ENCODE measurements at regions not wholly inside any gene's neighbourhood (a gene's known extent, or its start where the extent isn't known, plus 50 kb on each side); places are given as distances from the start of the nearest gene placed in this dataset.
A peak's percentile ranks its signal among the peaks of the same experiment; 100 is the strongest.

DNA sequence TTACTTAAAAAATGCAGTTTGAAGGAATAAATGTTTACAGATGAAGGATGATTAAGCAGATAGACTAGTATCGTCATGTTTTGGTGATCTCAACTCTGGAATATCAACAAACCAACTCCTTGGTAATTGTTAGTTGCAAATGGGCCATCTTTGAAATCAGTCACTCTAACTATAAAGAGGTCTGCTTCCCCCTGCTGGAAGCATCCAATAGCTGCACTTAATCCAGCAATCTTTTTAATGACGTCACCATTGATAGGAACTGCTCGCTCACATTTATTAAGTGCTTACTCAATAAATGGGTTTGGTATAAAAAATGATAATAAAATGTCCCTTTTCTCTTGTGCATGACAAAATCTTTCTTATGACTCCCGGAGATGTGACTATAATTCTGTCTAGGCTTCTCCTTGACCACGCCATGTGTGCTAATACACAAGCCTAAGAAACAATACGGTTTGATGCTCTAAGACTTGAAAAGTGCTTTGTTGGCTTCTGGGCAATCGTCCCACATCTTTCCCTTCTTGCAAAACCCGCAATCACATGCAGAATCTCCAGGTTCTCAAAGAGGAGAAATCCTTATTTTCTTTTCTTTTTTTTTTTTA, 227.6 kb upstream of the POU1F1 start:
- Histone ChIP-seq H3K4me3 (ENCODE audit: low read length, poor library complexity, severe bottlenecking) (no peak overlapping the region), H2AFZ (ENCODE audit: low read length) (no peak overlapping the region), H4K20me1 (ENCODE audit: insufficient read depth, low read length, poor library complexity, severe bottlenecking) (no peaks in the 10 kb centered on the region), H3F3A (ENCODE audit: low read depth) (no peaks in the 10 kb centered on the region), H3K27me3 (ENCODE audit: insufficient read depth, low read length, poor library complexity, severe bottlenecking) (no peaks in the 10 kb centered on the region), H3K4me2 (ENCODE audit: low read depth, low read length, poor library complexity, severe bottlenecking) (no peak overlapping the region), H3K9ac (ENCODE audit: low read depth, low read length, poor library complexity, severe bottlenecking) (no peak overlapping the region), H3K9me2 (replicated peaks; ENCODE audit: low read depth, low read length) (no peaks in the 10 kb centered on the region), H3K79me2 (ENCODE audit: insufficient read depth, low read length) (no peaks in the 10 kb centered on the region), H3K36me3 (ENCODE audit: insufficient read depth, low read length) (no peaks in the 10 kb centered on the region), H3K9me3 (ENCODE audit: insufficient read depth, low read depth, low read length) (no peaks in the 10 kb centered on the region), H3K4me1 (ENCODE audit: insufficient read depth, low read length, poor library complexity, severe bottlenecking) (no peaks in the 10 kb centered on the region)
- no peak for TF ChIP-seq EZH2phosphoT487 (IDR thresholded peaks at IDR 0.05; ENCODE audit: borderline replicate concordance)
- TF ChIP-seq, protein P1, sequence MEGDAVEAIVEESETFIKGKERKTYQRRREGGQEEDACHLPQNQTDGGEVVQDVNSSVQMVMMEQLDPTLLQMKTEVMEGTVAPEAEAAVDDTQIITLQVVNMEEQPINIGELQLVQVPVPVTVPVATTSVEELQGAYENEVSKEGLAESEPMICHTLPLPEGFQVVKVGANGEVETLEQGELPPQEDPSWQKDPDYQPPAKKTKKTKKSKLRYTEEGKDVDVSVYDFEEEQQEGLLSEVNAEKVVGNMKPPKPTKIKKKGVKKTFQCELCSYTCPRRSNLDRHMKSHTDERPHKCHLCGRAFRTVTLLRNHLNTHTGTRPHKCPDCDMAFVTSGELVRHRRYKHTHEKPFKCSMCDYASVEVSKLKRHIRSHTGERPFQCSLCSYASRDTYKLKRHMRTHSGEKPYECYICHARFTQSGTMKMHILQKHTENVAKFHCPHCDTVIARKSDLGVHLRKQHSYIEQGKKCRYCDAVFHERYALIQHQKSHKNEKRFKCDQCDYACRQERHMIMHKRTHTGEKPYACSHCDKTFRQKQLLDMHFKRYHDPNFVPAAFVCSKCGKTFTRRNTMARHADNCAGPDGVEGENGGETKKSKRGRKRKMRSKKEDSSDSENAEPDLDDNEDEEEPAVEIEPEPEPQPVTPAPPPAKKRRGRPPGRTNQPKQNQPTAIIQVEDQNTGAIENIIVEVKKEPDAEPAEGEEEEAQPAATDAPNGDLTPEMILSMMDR (conservative IDR thresholded peaks at IDR 0.05; ENCODE audit: low read length), result peak; percentile 88

DNA sequence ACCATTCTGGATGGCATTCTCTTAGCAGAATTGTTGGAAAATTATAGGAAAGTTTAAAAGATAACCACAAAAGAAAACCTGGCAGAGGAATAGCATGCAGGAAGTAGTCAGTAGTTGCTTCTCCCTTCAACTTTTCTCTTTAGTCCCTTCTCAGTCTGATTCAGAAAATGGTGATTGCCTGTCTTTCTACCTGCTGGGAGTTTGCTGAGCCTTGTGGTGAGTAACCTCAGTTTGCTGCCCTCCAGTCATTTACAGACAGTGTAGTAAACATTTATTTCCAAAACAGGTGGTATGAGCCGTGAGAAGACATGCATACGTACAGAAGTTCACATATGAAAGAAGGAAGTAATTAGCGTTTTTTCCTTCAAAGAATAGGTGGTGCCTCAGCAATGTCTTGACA, 224.7 kb upstream of the POU1F1 start:
- H3K4me3 ChIP-seq (ENCODE audit: low read length, poor library complexity, severe bottlenecking), result no peak overlapping the region
- H3K4me2 ChIP-seq (ENCODE audit: low read depth, low read length, poor library complexity, severe bottlenecking), result no peak overlapping the region
- no peaks in the 10 kb centered on the region for H3K9me2 ChIP-seq (replicated peaks; ENCODE audit: low read depth, low read length)
- no peak overlapping the region for H3K9ac ChIP-seq (ENCODE audit: low read depth, low read length, poor library complexity, severe bottlenecking)
- H3K4me1 ChIP-seq (ENCODE audit: insufficient read depth, low read length, poor library complexity, severe bottlenecking), result no peaks in the 10 kb centered on the region
- no peaks in the 10 kb centered on the region for H3F3A ChIP-seq (ENCODE audit: low read depth)
- no peaks in the 10 kb centered on the region for H4K20me1 ChIP-seq (ENCODE audit: insufficient read depth, low read length, poor library complexity, severe bottlenecking)
- H3K79me2 ChIP-seq (ENCODE audit: insufficient read depth, low read length), result no peaks in the 10 kb centered on the region
- no peak for TF ChIP-seq EZH2phosphoT487 (IDR thresholded peaks at IDR 0.05; ENCODE audit: borderline replicate concordance)
- no peak overlapping the region for H2AFZ ChIP-seq (ENCODE audit: low read length)
- H3K9me3 ChIP-seq (ENCODE audit: insufficient read depth, low read depth, low read length), result no peaks in the 10 kb centered on the region
- H3K36me3 ChIP-seq (ENCODE audit: insufficient read depth, low read length), result no peaks in the 10 kb centered on the region
- H3K27me3 ChIP-seq (ENCODE audit: insufficient read depth, low read length, poor library complexity, severe bottlenecking), result no peaks in the 10 kb centered on the region

DNA sequence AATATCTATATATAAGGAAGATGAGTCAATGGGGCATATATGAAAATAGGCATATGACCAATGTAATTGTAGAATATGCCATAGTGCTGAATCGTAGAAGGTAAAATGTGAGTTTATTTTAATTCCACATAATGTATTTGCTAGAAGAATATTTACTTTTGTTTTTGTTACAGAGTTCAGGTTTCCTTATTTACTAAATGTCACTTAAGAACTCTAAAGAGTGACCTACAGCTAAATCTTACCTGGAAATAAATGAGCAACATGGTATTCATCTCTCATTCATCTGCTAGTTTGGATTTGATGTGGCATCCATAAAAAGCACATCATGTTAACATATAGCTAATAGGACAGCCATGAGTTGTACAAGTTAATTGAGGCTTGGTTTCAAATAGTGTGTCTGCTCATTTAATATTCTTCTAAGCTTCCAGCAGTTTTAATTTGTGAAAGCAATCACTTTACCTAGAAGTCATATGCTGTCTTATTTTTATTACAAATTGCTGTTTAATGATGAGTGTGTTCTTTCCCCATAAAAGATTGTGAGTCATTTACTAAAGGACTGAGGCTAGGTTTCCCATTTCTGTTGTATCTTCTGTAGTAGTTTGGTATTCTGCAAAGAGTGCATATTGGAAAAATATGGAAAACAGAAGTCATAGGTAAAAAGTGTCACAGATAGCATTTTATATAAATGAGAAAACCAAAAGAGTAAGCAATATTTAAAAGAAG, 222.1 kb upstream of the POU1F1 start:
- Histone ChIP-seq H3K79me2 (ENCODE audit: insufficient read depth, low read length) (no peaks in the 10 kb centered on the region), H3K9me3 (ENCODE audit: insufficient read depth, low read depth, low read length) (no peaks in the 10 kb centered on the region), H3K9me2 (replicated peaks; ENCODE audit: low read depth, low read length) (no peaks in the 10 kb centered on the region), H3K4me3 (ENCODE audit: low read length, poor library complexity, severe bottlenecking) (no peak overlapping the region), H3K27me3 (ENCODE audit: insufficient read depth, low read length, poor library complexity, severe bottlenecking) (no peaks in the 10 kb centered on the region), H3K9ac (ENCODE audit: low read depth, low read length, poor library complexity, severe bottlenecking) (no peak overlapping the region), H3K4me2 (ENCODE audit: low read depth, low read length, poor library complexity, severe bottlenecking) (no peak overlapping the region), H3F3A (ENCODE audit: low read depth) (no peaks in the 10 kb centered on the region), H2AFZ (ENCODE audit: low read length) (no peak overlapping the region), H3K4me1 (ENCODE audit: insufficient read depth, low read length, poor library complexity, severe bottlenecking) (no peaks in the 10 kb centered on the region), H3K36me3 (ENCODE audit: insufficient read depth, low read length) (no peaks in the 10 kb centered on the region), H4K20me1 (ENCODE audit: insufficient read depth, low read length, poor library complexity, severe bottlenecking) (no peaks in the 10 kb centered on the region)
- TF ChIP-seq, protein P1 (conservative IDR thresholded peaks at IDR 0.05; ENCODE audit: low read length), result no peak
- TF ChIP-seq EZH2phosphoT487 (IDR thresholded peaks at IDR 0.05; ENCODE audit: borderline replicate concordance), result no peak
